ENCODE measurements at regions not wholly inside any gene's neighbourhood (a gene's known extent, or its start where the extent isn't known, plus 50 kb on each side); places are given as distances from the start of the nearest gene placed in this dataset.

GRCh38 chr15:88987934-88988671 is 74.9 kb upstream of the MFGE8 start:
- Mint-ChIP-seq H3K4me1 (ENCODE audit: unreplicated experiment) (peaks cover 2% of the 10 kb centered on the region), H3K4me3 (ENCODE audit: unreplicated experiment) (no peak overlapping the region), H3K27me3 (ENCODE audit: unreplicated experiment) (no peaks in the 10 kb centered on the region), H3K9me3 (ENCODE audit: unreplicated experiment) (no peaks in the 10 kb centered on the region), H3K36me3 (ENCODE audit: low read depth, unreplicated experiment) (no peaks in the 10 kb centered on the region), H3K27ac (ENCODE audit: unreplicated experiment) (no peak overlapping the region)
- no peak for DNase-seq (ENCODE audit: low spot score)
- no peak for TF ChIP-seq CTCF (IDR thresholded peaks at IDR 0.05; ENCODE audit: unreplicated experiment)

GRCh38 chr15:88989578-88989977 is 76.4 kb upstream of the MFGE8 start:
- H3K4me1 Mint-ChIP-seq (ENCODE audit: unreplicated experiment), result no peaks in the 10 kb centered on the region
- no peak for TF ChIP-seq CTCF (IDR thresholded peaks at IDR 0.05; ENCODE audit: unreplicated experiment)
- no peak overlapping the region for H3K4me3 Mint-ChIP-seq (ENCODE audit: unreplicated experiment)
- no peak overlapping the region for H3K27ac Mint-ChIP-seq (ENCODE audit: unreplicated experiment)
- peaks cover 3% of the 10 kb centered on the region for H3K27me3 Mint-ChIP-seq (ENCODE audit: unreplicated experiment)
- H3K9me3 Mint-ChIP-seq (ENCODE audit: unreplicated experiment), result no peaks in the 10 kb centered on the region
- DNase-seq (ENCODE audit: low spot score), result no peak
- no peaks in the 10 kb centered on the region for H3K36me3 Mint-ChIP-seq (ENCODE audit: low read depth, unreplicated experiment)

DNA sequence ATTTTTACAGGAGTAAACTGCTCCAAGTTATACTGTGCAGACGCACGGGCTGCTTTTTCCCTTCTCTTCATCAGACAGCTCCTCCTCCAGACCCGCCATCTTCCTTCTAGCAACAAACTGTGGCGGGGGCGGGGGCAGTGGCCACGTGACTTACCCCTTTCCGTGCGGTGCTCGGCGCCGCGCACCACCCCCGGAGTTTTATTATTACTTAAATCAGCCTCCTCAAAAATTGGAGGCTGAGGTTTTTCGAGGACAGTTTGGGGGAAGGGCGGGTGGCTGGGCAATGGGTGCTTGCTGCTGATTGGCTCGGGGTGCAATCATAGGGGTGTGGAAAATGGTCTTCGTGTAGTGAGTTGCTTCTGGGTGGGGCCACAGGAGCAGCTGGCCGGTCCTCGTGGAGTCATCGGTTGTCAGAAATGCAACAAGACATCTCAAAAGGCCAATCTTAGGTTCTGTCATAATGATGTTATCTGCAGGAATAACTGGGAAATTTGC is 77.1 kb upstream of the MFGE8 start:
- no peak overlapping the region for H3K27ac Mint-ChIP-seq (ENCODE audit: unreplicated experiment)
- no peaks in the 10 kb centered on the region for H3K4me1 Mint-ChIP-seq (ENCODE audit: unreplicated experiment)
- no peaks in the 10 kb centered on the region for H3K36me3 Mint-ChIP-seq (ENCODE audit: low read depth, unreplicated experiment)
- H3K4me3 Mint-ChIP-seq (ENCODE audit: unreplicated experiment), result no peak overlapping the region
- no peak for DNase-seq (ENCODE audit: low spot score)
- H3K9me3 Mint-ChIP-seq (ENCODE audit: unreplicated experiment), result no peaks in the 10 kb centered on the region
- peaks cover 3% of the 10 kb centered on the region for H3K27me3 Mint-ChIP-seq (ENCODE audit: unreplicated experiment)
- TF ChIP-seq CTCF (IDR thresholded peaks at IDR 0.05; ENCODE audit: unreplicated experiment), result no peak

DNA sequence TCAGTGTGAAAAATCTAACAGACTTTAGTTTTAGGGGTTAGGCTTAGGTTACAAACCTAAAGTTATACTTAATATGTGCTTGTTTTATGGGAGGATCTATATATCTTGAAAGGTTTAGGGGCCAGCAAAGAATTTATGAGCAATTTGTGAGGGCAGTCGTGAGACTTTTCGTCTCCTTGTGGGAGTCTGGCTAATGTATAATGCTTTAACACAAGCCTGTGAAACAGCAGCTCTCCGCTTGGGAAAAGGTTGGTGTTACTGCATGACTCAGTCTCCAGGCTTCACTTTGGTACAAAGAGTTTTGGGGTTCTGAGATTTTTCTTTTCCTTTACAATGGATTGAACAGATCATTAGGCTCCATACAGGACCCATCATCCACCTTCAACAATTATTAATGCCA is 79.0 kb upstream of the MFGE8 start:
- DNase-seq (ENCODE audit: low spot score), result no peak
- H3K9me3 Mint-ChIP-seq (ENCODE audit: unreplicated experiment), result no peaks in the 10 kb centered on the region
- no peak overlapping the region for H3K4me3 Mint-ChIP-seq (ENCODE audit: unreplicated experiment)
- H3K36me3 Mint-ChIP-seq (ENCODE audit: low read depth, unreplicated experiment), result no peaks in the 10 kb centered on the region
- H3K27me3 Mint-ChIP-seq (ENCODE audit: unreplicated experiment), result peaks cover 3% of the 10 kb centered on the region
- no peaks in the 10 kb centered on the region for H3K4me1 Mint-ChIP-seq (ENCODE audit: unreplicated experiment)
- no peak overlapping the region for H3K27ac Mint-ChIP-seq (ENCODE audit: unreplicated experiment)
- TF ChIP-seq CTCF (IDR thresholded peaks at IDR 0.05; ENCODE audit: unreplicated experiment), result no peak

DNA sequence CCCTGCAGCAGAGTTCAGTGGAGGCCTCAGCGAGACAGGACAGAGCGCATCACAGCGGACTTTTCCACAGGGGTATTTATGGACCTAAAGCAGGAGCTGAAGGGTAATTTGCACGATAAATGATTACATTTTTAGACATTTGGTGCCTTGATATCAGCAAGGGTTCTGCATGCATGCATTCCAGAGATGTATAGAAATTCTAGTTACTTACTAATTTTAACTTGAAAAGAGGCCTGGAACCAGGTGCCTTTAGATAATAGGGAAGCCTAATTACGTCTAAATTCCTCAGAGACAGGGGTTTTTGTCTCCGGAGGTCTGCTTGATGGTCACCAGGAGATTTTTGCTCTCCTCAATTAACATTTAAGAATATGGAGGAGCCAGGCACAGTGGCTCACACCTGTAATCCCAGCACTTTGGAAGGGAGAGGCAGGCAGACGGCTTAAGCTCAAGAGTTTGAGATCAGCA is 79.8 kb upstream of the MFGE8 start:
- Mint-ChIP-seq H3K4me3 (ENCODE audit: unreplicated experiment) (no peak overlapping the region), H3K4me1 (ENCODE audit: unreplicated experiment) (no peaks in the 10 kb centered on the region), H3K27me3 (ENCODE audit: unreplicated experiment) (peaks cover 3% of the 10 kb centered on the region), H3K27ac (ENCODE audit: unreplicated experiment) (no peak overlapping the region), H3K36me3 (ENCODE audit: low read depth, unreplicated experiment) (no peaks in the 10 kb centered on the region), H3K9me3 (ENCODE audit: unreplicated experiment) (no peaks in the 10 kb centered on the region)
- no peak for DNase-seq (ENCODE audit: low spot score)
- no peak for TF ChIP-seq CTCF (IDR thresholded peaks at IDR 0.05; ENCODE audit: unreplicated experiment)
